CD4-positive, alpha-beta T cell treated with Interleukin-4 for 4 hours (primary cell): ENCODE measurements at regions not wholly inside any gene's neighbourhood (a gene's known extent, or its start where the extent isn't known, plus 50 kb on each side); places are given as distances from the start of the nearest gene placed in this dataset.
"Not testable (repeated sequence)": the region's sequence is repeated elsewhere in the genome, so short reads cannot be mapped to it uniquely, and the experiment has no call there.

Experiments used
- DNase-seq: peaks from one replicate; pipeline ENCODE4 v3.0.0-alpha.2; 2020

GRCh38 chr1:192862271-192862670 lies 53.4 kb downstream of the RGS2 start:
- no peak for DNase-seq

DNA sequence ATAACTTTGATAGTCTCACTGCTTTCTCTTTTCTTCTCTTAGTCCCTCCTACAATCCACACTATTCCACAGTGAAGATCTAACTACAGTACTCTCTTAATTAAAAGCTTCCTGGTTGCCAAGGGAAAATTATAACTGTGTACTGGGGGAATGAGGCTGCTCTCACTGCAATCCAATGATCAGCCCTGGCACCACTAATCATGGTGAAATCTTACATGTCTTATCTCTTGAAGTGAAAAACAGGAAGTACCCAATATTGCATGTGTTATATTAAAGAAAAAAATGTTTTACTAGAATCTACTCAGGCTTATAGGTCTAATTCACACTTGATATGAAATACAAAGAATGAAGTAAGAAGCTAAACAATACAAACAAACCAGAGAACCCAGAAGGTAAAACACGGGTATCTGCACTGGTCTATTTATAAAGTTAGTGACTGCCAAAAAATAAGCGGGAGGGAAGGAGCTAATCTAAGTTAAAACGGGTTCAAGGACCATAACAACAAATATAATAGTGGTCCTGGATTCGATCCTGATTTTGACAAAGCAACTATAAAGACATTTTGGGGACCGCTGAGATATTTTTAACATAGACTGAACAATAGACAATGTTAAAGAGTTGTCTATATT lies 57.5 kb downstream of the RGS2 start:
- DNase-seq, result no peak

DNA sequence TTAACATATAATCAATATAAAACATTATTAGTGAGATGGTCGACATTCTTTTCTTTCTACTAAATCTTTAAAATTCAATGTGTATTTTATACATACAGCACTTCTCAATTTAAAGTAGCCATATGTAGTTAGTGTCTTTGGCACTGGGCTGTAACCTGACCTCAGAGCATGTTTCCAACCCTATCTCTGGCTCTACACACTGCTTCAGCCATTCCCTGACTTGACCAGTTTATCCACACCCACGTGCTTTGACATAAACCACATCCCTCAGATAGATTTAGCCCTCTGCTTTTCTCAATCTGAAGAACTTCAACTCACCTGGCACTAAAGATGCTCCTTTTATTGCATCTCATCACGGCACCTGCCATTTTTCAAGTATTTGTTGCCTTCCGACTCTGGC lies 58.3 kb downstream of the RGS2 start:
- no peak for DNase-seq

GRCh38 chr1:192869308-192869940 lies 60.6 kb downstream of the RGS2 start:
- no peak for DNase-seq

DNA sequence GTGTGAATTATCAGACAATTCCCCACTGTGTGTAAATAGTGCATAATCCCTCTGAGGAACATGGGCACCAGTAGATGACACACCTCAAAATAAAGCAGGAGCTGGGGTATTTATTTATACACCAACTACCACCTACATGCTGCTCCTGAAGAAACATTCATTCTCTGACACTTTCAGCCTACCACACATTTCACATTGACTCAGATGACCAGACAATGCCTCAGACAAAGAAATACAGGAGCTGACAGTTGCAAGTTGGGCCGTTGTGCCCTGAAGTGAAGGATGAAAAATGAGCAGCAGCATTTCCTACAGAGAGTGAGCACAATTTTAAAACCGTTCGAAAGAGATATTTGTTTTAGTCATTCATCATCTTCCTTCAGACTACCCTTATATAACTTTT lies 63.2 kb downstream of the RGS2 start:
- no peak for DNase-seq

DNA sequence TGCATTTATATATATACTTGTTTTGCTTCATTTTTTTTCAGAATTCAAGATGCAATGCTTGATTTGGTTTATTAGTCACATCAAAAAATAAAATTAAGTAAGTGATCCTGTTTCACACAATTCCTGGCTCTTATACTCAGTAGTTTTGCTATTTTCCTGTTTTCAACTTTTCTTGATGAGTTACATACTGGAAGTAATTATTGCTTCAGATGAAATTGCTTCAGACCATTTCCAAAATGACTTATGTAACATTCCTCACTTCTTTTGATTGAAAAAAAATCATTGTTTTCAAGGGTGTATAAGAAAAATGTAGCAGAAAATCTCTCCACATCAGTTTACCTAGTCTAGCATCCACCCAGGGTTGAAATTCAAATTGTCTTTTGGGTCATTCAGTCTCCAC lies 65.0 kb downstream of the RGS2 start:
- no peak for DNase-seq

GRCh38 chr1:192876633-192877032 lies 67.8 kb downstream of the RGS2 start:
- DNase-seq, result no peak

DNA sequence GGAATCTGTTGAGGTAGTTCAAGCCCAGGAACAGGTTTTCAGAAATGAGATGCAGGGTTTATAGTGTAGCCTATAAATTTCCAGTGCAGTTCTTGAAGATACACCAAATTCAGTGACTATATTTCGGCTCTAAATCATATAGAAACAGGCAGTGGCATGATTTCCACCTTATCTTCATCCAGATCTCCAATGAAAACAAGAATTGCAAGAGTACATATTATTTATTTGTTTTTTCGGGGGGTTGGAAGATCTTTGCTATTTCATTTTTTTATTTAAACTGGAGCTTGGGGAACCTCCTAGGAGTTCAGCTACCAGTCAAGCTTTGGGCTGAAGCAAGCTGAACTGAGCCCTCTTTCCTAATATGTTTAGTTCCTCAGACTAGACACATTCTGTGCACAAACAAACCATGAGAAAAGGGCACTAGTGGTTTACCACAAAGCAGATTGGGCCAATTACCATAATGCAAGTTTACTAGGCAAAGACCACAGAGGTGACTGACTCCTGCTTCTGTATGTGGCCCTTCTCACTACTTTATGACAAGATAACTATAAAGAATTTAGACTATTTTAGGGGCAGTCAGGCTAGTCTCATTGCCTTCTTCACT lies 68.5 kb downstream of the RGS2 start:
- no peak for DNase-seq

- DNase-seq, result no peak
These were observed 69.4 kb downstream of the RGS2 start for GRCh38 chr1:192878249-192878648.

DNA sequence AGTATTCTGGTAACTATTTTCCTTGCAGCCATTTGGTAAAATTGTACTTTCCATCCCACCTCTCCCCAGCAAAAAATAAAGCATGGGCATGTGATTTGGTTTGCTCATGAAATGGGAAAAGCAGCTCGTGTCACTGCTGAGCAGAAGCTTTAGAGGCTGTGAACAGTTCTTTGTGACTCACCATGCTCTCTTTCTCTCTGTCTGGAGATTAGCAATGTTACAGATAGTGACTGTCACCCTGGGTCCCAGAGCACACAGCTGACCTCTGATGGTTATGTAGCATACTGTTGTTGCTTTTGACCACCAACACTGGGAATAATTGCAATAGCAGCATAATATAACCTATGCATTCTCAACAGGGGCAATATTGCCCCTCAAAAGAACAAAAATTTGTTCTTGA lies 70.6 kb downstream of the RGS2 start:
- DNase-seq, result no peak

DNA sequence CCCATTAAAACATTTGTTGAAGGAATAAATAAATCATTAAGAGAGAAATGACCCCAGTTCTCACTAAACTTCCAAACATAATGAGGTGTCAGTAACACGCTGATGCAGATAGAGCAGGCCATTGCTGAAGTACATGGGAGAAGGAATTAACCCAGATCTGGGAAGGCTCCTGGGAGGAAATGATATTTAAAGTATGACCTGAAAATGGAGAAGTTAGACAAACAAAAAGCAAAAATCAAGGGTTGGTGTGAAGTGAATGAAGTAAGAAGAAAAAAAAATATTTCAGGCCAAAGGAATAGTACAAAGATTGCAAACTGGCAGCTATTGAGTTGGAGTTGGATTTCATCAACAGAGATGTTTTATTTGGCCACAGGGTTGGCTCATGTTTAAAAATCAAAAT lies 71.4 kb downstream of the RGS2 start:
- DNase-seq, result no peak

DNA sequence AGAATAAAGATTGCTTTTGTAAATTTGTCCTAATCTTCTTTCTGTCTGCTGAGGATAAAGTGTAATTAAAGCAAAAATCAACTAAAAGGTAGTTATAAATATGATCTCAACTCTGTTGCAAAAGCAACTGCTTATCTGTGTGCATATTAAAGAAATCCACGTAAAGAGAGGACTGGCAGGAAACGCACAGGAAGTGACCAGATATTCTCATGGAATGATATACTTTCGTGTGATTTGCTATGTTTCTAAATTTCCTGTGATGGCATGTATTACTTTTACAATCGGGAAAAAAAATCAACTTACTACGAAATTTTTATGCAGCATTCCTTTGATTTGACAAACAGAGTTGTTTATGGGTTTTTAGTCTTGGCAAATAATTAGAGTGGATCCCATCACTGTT lies 75.4 kb downstream of the RGS2 start:
- no peak for DNase-seq

- not testable (repeated sequence) for DNase-seq
These were observed 76.5 kb downstream of the RGS2 start for GRCh38 chr1:192885387-192885786.

- no peak for DNase-seq
These were observed 78.6 kb downstream of the RGS2 start for GRCh38 chr1:192887426-192887825.

GRCh38 chr1:192888574-192888973 lies 79.7 kb downstream of the RGS2 start:
- no peak for DNase-seq

GRCh38 chr1:192889082-192889481 lies 80.2 kb downstream of the RGS2 start:
- DNase-seq, result no peak

DNA sequence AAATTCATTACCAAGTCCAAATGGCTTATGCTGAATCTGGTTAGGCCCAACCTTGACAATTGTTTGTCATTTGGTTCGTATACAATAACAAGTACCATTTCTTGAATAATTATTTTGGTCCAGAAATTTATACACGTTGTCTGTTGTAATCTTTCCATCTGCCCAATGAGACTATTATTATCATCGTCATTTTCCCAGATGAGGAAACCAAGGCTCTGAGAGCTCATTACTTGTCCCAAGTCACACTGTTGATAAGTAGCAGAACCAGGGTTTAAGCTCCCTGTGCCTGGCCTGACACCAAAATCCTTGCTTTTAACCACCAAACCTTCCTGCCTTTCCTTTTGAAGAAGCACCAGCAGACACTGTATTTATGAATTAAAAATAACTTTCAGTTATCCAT lies 81.3 kb downstream of the RGS2 start:
- no peak for DNase-seq

- DNase-seq, result no peak
These were observed 84.1 kb downstream of the RGS2 start for GRCh38 chr1:192892934-192893333.

DNA sequence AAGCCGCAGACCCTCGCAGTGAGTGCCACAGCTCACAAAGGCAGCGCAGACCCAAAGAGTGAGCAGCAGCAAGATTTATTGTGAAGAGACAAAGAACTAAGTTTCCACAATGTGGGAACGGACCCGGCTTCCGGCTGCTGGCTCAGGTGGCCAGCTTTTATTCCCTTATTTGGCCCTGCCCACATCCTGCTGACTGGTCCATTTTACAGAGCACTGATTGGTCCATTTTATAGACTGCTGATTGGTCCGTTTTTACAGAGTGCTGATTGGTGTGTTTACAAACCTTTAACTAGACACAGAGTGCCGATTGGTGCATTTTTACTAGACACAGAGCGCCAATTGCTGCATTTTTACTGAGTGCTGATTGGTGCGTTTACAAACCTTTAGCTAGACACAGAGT lies 86.6 kb downstream of the RGS2 start:
- DNase-seq, result not testable (repeated sequence)

- DNase-seq, result no peak
These were observed 87.5 kb downstream of the RGS2 start for GRCh38 chr1:192896376-192896775.

DNA sequence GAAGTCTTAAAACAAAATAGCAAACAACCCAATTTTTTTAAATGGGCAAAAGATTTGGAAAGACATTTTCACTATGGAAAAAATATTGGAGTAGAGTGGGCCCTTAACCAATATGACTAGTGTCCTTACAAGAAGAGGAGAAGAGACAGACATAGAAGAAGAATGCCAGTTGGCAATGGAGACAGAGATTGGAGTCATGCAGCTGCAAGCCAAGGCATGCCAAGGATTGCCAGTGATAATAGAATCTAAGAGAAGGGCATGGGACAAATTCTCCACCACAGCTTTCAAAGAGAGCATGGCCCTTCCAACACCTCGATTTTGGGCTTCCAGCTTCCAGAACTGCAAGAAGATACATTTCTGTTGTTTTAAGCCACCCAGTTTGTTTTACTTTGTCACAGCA lies 92.7 kb downstream of the RGS2 start:
- no peak for DNase-seq

DNA sequence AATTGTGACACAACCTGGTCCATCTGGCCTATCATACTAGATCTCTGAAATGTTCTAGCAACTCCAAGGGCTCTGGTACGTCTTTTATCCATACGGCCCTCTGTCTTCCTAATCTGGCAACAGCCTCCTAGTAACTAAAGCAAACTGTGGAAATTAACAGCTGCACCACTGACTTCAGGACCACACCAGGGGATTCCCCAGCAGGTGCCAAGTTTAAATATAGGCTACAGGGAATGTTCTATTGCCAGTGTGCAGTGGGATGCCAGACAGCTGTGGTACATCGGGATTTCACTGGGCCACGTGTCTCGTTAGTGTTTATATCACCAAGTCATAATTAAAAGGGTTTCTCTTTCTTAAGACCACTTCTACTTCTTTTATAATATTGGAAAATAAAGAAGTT lies 94.3 kb downstream of the RGS2 start:
- DNase-seq, result no peak

GRCh38 chr1:192904438-192904895 lies 95.6 kb downstream of the RGS2 start:
- DNase-seq, result no peak

- DNase-seq, result no peak
These were observed 96.2 kb downstream of the RGS2 start for GRCh38 chr1:192905049-192905448.

GRCh38 chr1:192906334-192906733 lies 97.5 kb downstream of the RGS2 start:
- DNase-seq, result no peak
